NCI-H1105 treated with DMSO at 0.1 percent for 48 hours (cell line): ENCODE measurements at regions not wholly inside any gene's neighbourhood (a gene's known extent, or its start where the extent isn't known, plus 50 kb on each side); places are given as distances from the start of the nearest gene placed in this dataset.

Source experiments
- DNase-seq: peaks from one replicate; lab custom pipeline; 2025; lab: John Stamatoyannopoulos, UW

DNA sequence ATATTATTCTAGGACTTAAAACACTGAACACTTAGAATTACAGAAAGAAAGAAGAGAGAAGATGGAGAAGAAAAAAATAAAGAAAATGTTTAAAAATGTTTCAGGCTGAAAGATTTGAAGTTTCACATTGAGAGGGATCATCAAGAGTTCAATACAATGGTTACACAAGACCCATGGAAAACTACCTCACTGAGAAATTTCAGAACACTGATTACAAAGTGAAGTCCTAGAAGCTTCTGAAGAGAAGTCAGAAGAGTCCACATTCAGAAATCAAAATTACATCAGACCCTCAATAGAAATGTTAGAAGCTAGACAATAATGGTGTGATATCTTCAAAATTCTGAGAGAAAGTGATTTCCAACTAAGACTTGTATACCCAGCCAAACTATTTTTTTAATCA, 196.1 kb downstream of the MACC1 start:
- no peak for DNase-seq

DNA sequence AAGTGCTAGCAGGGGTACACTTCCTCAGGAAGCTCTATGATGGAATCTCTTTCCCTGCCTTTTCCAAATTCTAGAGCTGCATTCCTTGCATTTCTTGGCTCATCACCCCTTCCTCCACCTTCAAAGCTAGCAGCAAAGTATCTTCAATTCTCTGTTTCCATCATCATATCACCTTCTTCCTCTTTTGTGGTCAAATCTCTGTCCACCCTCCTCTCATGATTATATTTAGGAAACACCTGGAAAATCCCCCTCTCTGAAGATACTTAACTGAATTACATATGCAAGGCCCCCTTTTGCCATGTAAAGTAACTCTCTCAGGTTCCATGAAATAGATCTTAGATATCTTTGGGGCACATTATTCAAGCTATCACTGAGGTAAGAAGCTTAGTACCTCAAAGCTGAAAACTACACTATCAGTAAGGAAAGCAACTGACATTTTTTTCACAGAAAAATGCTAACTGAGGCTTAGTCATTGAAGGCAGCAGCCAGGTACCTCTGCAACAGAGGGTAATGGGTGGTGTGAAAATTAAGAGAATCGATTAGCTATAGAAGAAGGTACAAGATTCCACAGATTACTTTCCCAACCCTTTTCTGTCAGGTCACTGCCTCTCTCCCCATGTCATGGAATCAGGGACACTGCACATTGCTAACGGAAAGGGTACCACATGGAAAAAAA, 197.3 kb downstream of the MACC1 start:
- DNase-seq: no peak

DNA sequence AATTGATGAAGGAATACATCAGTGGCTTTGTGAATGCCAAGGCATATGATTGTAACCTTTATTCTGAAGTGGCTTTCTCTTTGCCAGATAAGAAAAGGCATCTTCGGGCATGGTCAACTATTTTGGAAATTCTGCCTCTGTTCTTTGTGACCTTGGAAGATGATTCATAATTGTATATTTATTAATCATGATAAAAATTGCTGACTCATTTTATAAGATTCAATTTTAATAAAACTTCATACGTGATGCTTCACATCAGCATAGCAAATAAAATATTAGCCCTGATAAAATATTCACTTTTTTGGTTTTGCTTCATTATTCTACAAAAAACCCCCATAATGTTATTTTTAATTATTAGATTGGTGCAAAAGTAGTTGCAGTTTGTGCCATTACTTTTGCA, 200.5 kb downstream of the MACC1 start:
- DNase-seq: no peak

DNA sequence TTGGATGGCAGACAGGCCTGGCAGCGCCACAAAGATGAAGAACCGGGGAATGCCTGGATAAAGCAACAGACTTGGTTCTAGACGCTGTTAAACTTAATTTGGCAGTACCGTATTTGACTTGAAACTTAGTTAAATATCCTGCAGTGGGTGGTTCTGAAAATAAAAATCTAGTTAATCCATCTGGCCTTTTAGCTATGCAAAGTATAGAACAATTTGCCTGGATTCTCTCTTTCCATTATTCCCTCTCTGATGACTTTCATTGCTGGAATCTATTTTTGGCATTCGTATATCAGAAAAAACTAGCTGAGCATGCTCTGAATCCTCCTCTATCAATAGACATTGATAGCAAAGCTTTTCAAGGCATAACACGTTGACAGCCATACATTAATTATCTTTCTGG, 203.6 kb downstream of the MACC1 start:
- no peak for DNase-seq

DNA sequence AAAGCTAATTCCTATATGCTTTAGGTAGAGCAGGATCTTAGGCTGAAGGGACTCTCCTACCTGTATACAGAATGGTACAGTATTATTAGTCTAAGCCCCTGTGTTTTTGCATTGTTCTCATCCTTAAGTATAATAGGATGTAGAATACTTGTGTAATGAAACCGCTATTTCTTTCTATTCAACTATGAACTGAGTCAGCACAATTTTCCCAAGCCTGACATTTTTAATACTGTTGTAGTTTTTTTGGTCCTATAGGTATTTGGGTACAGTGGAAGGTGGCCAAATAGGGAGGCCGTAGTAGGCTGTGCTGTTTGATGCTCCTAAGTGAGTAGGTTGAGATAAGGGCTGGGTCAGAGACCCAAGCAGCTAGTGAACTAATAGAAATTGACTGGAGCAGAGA, 205.1 kb downstream of the MACC1 start:
- no peak for DNase-seq

DNA sequence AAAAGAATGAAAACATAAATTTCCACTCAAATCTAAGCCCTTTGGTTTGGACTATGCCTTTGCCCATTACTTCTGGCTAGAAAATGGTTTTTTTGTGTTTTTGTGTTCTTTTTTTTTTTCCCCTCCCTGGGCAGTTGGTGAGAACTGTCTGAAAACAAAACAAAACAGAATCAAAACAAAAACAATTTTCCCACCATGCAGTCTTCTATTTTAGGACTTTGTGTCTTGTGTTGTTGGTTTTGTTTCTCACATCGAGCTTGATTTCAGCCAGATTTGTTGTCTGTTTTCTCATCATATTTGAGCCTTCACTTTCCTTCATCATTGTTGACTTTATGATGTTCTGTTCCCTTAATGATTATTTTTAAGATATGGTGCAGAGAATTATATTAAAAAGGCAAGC, 206.3 kb downstream of the MACC1 start:
- no peak for DNase-seq

DNA sequence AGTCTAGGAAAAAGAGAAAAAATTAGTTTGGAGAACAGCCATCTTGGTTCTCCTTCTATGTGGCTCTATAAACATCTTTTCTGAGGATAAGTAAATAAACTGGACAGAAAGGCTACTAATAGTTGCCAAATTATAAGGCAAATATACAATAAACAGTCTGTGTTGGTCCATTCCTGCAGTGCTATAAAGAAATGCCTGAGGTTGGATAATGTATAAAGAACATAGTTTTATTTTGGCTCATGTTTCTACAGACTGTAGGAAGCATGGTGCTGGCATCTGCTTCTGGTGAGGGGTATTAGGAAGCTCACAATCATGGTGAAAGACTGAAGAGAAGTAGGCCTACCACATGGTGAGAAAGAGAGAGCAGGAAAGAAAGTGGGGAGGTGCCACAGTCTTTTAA, 209.7 kb downstream of the MACC1 start:
- no peak for DNase-seq

DNA sequence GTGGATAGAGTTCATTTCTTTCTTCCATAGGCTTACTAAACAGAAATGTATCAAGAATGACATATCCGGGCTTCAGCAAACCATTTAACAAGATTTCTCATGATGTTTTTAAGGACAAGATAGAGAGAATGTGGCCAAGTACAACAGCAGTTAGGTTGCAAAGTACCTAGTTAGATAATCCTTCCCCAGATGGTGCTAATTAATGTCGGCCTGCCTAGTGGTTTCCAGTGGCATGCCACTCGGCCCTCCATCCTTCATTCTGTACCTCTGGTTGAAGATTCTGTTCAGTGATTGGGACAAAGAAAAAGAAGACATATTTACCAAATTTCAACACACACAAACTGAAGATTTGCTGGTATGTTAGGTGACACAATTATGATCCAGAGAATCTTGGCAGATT, 212.1 kb downstream of the MACC1 start:
- DNase-seq: no peak

DNA sequence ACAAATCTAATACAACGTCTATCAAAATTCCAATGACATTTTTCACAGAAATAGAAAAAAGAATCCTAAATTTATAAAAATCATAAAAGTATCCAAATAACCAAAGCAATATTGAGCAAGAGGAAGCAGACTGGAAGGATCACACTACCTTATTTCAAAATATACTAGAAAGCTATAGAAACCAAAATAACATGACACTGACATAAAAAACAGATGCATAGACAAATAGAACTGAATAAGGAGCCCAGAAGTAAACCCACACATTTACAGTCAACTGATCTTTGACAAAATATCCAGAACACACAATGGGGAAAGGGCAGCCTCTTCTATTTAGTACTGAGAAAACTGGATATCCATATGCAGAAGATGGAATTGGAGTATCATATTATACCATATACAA, 217.5 kb downstream of the MACC1 start:
- no peak for DNase-seq

DNA sequence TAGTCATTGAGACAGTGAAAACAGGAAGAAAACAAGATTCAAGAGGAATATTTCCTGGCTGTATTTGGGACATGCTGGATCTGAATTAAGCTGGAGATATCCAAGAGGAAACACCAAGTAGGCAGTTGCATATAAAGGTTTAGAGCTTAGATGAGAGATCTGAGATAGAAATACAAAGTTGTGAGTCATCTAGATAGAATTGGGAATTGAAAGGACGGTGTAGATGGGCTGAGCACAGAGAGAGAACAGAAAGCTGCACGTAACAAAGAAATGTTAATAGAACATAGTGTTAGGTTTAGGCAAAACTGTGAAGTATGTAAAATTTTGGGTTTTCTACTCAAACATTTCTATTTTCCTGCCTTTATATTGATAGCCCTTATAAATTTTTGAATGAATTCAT, 218.5 kb upstream of the TMEM196 start:
- DNase-seq: no peak

DNA sequence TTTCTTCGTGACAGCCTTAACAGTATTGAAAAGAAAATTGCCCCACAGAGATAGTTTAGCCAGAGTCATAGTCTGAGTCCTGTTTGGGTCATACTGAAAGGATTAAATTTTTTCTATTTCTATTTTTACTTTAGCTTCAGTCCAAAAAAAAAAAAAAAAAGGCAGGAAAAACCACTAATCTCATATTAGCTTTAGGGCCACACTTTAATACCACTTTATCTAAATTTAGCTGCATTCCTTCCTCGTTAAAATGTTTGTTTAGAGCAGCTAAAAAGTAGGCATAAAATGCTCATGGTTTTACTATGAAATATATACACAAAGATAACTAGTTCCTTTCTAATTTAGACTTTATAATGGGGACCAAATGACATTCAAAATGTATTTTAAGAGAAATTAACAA, 216.5 kb upstream of the TMEM196 start:
- DNase-seq: no peak

DNA sequence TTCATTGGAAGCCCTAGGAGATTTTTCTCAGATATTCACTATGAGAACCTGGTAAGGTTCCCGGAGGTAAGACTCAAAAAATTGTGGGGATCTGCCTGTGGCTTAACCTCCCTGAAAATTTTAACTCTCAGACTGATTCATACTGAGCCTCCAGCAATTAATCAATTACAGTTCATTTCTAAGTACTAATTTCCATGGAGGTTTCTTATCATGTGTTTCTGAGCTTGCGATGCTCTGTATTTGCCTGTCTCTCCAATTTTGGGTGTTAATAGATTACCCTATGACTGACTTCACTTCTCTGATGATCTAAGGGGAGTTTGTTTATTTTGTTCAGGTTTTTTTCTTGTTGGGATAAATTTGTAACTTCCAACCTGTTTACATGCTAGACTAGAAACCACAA, 215.4 kb upstream of the TMEM196 start:
- no peak for DNase-seq

DNA sequence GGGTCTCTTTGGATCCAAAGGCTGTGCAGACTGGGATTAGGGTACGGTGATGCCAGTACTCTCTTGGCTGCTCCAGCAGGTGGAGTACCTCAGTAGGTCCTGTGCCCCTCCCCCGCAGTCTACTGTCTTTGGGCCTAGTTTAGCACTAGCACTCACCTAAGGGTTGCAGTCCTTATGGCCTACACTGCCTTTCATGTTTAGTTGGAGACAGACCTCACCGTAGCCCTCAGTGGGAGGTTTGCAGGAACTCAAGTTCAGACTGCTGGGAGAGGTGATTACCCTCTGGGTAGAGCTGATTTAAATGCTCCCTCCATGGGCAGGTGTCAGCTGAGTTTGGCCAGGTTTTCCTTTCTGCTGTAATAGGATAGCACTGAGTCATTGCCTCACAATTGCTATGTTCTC, 210.8 kb upstream of the TMEM196 start:
- DNase-seq: no peak

DNA sequence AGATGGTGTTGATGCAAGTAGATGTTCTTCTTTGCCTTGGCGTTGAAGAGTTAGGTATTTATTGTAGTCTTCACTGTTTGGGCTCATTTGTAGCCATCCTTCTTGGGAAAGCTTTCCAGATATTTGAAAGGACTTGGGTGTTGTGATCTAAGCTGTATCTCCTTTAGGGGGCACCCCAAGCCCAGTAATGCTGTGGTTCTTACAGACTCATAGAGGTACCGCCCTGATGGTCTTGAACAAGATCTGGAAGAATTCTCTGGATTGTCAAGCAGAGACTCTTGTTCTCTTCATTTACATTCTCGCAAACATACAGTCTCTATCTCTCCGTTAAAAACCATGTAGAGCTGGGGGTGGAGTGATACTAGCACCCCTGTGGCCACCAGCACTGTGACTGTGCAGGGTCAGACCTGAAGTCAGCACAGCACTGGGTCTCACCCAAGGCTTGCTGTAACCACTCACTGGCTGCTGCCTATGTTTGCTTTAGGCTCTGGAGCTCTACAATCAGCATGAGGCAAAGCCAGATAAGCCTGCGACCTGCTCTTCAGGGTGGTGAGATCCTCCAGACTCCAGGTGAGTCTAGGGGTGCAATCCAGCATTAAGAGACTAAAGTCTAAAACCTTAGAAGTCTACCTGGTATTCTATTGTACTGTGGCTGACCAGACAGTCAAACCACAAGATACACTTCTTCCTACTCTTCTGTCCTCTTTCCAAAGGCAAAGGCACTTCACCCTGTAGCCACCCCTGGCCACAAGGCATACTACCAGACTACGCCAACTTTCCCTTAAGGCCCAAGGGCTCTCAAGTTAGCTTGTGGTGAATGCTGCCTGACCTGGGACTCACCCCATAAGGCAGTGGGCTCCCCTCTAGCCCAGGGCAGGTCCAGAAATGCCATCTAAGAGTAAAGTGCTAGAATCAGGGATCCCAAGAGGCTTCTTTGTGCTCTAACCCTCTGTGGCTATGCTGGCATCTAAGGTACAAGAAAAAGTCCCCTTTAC, 209.7 kb upstream of the TMEM196 start:
- no peak for DNase-seq

DNA sequence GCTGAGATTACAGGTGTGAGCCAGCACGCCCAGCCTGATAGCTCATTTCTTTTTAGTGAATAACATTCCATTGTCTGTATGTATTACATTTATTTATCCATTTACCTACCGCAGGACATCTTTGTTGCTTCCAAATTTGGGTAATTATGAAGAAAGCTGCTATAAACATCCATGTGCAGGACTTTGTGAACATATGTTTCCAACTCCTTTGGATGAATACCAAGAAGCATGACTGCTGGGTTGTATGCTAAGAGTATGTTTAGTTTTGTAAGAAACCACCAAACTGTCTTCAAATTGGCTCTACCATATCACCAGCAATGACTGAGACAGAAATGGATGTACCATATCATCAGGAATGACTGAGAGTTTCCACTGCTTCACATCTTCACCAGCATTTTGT, 200.2 kb upstream of the TMEM196 start:
- DNase-seq: no peak

DNA sequence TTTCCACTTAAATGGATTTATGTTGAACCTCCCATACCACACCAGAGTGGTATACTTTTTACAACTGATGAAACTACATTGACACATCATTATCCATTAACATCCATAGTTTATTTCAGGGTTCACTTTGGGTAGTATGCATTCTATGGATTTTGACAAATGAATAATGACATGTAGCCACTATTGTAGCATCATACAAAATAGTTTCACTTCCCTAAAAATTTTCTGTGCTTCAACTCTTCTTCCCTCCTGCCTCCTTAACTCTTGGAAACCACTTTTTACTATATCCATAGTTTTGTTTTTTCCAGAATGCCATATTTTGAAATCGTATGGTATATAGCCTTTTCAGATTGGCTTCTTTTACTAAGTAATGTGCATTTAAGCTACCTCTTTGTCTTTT, 199.5 kb upstream of the TMEM196 start:
- DNase-seq: no peak

DNA sequence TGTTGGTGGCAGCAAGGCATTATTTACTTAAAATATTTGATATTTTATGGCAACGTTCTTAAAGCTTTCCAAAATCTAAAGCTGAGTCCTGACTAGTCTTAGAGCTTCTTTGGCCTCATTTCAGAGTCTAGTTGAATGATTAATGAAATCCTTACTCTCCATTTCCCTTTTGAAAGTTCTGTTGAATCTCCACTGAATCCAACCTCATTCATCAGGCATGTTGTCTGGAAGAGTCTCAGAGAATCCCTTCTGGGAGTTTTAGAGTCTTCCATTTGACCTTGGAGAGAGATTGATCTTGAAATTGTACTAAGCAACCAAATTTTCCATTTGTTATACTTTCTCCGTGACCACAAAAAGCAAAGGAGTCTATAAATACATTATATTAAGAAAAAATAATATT, 198.5 kb upstream of the TMEM196 start:
- DNase-seq: no peak

DNA sequence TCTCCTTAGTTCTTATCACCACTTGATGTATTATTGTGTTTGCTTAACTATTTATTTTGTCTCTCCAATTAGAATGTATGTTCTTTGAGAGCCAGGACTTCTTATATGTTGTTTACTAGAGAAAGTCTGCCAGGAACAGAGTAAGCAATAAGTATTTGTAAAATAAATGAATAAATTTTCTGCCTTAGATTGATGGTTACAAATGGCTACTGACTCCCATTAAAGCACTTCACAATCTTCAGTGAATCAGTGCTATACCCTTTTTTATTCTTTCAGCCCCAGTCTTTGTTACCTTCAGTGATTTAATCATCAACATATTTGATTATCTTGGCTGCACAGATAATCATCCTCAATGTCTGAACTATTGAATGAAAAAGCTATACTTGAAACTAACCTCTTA, 197.1 kb upstream of the TMEM196 start:
- no peak for DNase-seq

DNA sequence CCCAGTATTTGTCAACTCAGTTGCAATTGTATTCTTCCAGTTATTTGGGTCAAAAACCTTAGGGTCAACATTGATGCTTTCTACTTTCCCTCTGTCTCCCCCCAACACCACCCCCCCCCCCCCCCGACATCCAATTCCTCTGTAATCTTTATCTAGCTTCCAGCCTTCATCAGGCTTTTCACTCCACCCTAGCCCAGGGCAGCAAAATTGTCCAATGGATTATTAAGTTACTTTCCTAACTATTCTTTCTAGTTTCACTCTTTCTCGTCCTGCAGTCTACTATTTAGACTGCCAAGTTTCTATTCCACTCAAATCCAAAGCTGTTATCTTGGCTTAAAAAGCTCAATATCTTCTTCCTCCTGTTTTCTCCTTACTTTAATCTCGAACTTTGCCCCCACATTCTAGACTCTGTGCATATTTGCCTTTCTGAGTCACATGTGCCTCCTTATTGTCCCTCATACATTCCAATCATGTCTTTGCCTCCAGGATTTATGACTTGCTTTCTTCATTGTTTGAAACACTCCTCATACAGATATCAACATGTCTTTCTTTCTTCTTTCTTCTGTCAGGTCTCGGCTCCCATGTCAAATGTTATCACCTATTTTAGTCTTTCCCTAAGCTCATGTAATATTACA, 196.6 kb upstream of the TMEM196 start:
- DNase-seq: no peak

DNA sequence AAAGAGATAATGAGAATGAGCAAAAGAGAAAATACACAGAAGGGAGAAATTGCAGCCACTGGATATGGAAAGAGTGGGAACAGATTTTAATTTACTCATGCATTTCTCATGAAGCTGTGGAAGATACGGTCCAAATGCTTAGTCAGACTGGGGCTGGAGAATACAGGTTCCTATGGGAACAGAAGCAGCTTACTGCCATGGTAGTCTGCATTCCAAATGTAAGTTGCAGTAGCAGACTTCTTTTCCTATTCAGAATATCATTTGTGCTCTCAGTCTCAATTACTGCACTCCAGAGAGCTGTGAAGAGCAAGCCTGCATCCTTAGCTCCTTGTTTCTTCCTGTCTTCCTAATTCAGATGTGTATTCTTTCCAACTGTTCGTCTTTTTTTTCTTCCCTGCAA, 190.8 kb upstream of the TMEM196 start:
- no peak for DNase-seq

DNA sequence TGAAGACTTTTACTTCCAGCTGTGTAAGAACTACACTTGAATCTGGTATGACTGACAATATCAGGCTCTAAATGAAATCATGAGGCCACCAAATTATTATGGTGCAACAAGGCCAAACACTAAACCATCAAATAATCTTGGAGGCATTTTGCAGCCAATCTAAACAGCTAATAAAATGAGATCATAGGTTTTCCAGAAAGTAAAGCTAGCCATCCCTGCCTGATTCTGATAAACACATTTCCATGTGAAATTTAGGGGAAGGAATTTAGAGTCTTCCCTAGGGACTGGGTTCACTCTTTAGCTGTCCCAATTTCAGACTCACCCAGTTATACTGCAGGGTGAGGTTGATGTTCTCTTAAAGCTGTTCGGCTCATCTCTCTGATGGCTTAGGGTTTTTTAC, 190.3 kb upstream of the TMEM196 start:
- no peak for DNase-seq

DNA sequence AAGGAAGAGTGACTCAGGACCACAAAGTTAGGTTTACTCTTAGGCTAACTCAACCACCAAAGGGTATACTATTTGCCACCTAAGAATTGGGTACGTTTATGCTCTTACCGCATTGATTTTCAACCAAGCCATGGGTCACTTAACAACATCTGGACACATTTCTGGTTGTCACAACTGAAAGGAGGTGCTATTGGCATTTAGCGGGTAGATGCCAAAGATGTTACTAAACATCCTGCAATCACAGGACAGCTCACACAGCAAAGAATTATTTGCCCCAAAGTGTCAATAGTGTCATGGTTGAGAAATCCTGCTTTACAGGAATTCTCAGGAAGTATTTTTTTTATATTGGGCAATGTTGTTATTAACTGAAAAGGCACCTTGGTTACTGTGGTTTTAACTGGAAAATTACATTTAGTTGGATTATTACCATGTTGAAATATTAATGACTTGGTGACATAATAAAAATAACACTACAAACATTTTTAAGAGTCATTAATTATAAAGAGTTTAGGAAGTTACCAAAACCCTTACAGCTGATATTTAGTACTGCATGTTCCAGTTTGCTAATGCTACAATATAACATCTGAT, 185.0 kb upstream of the TMEM196 start:
- no peak for DNase-seq

DNA sequence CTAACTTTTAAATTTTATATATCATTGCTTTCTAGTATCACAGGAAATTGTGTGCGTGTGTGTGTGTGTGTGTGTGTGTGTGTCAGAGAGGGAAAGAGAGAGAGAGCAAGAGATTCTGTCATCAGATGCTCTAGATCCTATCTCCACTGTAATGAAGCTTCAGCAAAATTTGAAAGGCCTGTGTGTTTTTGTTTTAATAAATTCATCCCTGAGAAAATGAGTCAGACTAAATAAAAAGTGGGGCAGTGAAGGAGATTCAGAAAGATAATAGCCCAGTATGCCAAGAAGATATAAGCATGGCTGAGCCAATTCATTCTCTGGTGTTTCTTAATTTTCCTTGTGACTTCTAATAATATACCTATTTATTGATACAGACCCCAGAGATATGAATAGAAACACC, 184.2 kb upstream of the TMEM196 start:
- DNase-seq: no peak
